CD4-positive, alpha-beta T cell treated with Interleukin-2 at 100 ng/mL for 4 hours (primary cell): ENCODE measurements at regions not wholly inside any gene's neighbourhood (a gene's known extent, or its start where the extent isn't known, plus 50 kb on each side); places are given as distances from the start of the nearest gene placed in this dataset.
A peak's percentile ranks its signal among the peaks of the same experiment; 100 is the strongest.

Experiments used
- DNase-seq: peaks from one replicate; pipeline ENCODE4 v3.0.0-alpha.2; 2020; ENCODE audit warnings: low spot score

- no peak for DNase-seq
Observed at GRCh38 chr2:16615687-16616615, 49.7 kb downstream of the CYRIA start.

GRCh38 chr2:16615246-16615645 lies 50.4 kb downstream of the CYRIA start:
- DNase-seq = no peak

- DNase-seq = no peak
Observed at GRCh38 chr2:16614314-16614860, 51.2 kb downstream of the CYRIA start.

- DNase-seq = no peak
Observed at GRCh38 chr2:16613539-16614011, 52.1 kb downstream of the CYRIA start.

- no peak for DNase-seq
Observed at GRCh38 chr2:16612490-16612889, 53.1 kb downstream of the CYRIA start.

GRCh38 chr2:16609786-16610185 lies 55.8 kb downstream of the CYRIA start:
- no peak for DNase-seq

- peak; percentile 83 for DNase-seq
Observed at GRCh38 chr2:16608661-16609643, 56.7 kb downstream of the CYRIA start.

- no peak for DNase-seq
Observed at GRCh38 chr2:16607301-16607700, 58.3 kb downstream of the CYRIA start.

- DNase-seq = no peak
Observed at GRCh38 chr2:16604236-16604635, 61.4 kb downstream of the CYRIA start.

GRCh38 chr2:16591370-16591933 lies 74.2 kb downstream of the CYRIA start:
- DNase-seq = no peak

- DNase-seq = no peak
Observed at GRCh38 chr2:16589465-16589864, 76.2 kb downstream of the CYRIA start.

- DNase-seq = no peak
Observed at GRCh38 chr2:16588565-16588964, 77.1 kb downstream of the CYRIA start.

- DNase-seq = no peak
Observed at GRCh38 chr2:16587601-16588000, 78.0 kb downstream of the CYRIA start.

- DNase-seq = no peak
Observed at GRCh38 chr2:16584824-16585540, 80.7 kb downstream of the CYRIA start.

GRCh38 chr2:16584084-16584483 lies 81.5 kb downstream of the CYRIA start:
- DNase-seq = no peak

- no peak for DNase-seq
Observed at GRCh38 chr2:16581241-16581640, 84.4 kb downstream of the CYRIA start.

- no peak for DNase-seq
Observed at GRCh38 chr2:16578081-16578480, 87.6 kb downstream of the CYRIA start.

GRCh38 chr2:16570516-16570915 lies 95.1 kb downstream of the CYRIA start:
- no peak for DNase-seq

GRCh38 chr2:16568998-16569784 lies 96.4 kb downstream of the CYRIA start:
- no peak for DNase-seq

- DNase-seq = no peak
Observed at GRCh38 chr2:16566701-16567100, 98.9 kb downstream of the CYRIA start.
